ENCODE measurements at regions not wholly inside any gene's neighbourhood (a gene's known extent, or its start where the extent isn't known, plus 50 kb on each side); places are given as distances from the start of the nearest gene placed in this dataset.

- intact Hi-C loops (cut with DNase I; ENCODE audit: low total_unique reads) = no loop called here
- no peak overlapping the region for H3K27ac ChIP-seq
- WGBS, 5 donors = 70 to 78% (median 75%) methylated on average over 2 of the region's 2 CpGs
- no peak overlapping the region for H3K4me3 ChIP-seq
- no peak for DNase-seq
- no peaks in the 10 kb centered on the region for H3K9me3 ChIP-seq
- no peaks in the 10 kb centered on the region for H3K36me3 ChIP-seq
- H3K4me1 ChIP-seq = peaks cover 0 to 9% (median 0%) of the 10 kb centered on the region in 6 donors
- TF ChIP-seq POLR2AphosphoS5 (IDR thresholded peaks at IDR 0.05) (no peak), CTCF (IDR thresholded peaks at IDR 0.05 in 8 of 11, conservative IDR thresholded peaks at IDR 0.05 in 3 of 11) (no peak), POLR2A (IDR thresholded peaks at IDR 0.05) (no peak)
- peaks cover 0 to 21% (median 0%) of the 10 kb centered on the region in 7 donors for H3K27me3 ChIP-seq (replicated peaks in 1 of 7)
These were observed 185.0 kb downstream of the ADAMTS15 start for GRCh38 chr11:130633466-130633865.

GRCh38 chr11:130634186-130634585, 185.7 kb downstream of the ADAMTS15 start:
- Histone ChIP-seq H3K9me3 (no peaks in the 10 kb centered on the region), H3K4me3 (no peak overlapping the region), H3K27ac (no peak overlapping the region), H3K4me1 (peaks cover 0 to 9% (median 0%) of the 10 kb centered on the region in 6 donors), H3K36me3 (no peaks in the 10 kb centered on the region), H3K27me3 (replicated peaks in 1 of 7) (peaks cover 0 to 21% (median 0%) of the 10 kb centered on the region in 7 donors)
- no peak for DNase-seq
- WGBS, 5 donors = 82 to 90% (median 83%) methylated on average over 4 of the region's 4 CpGs
- intact Hi-C loops (cut with DNase I; ENCODE audit: low total_unique reads) = no loop called here
- TF ChIP-seq POLR2AphosphoS5 (IDR thresholded peaks at IDR 0.05) = no peak
- no peak for TF ChIP-seq POLR2A (IDR thresholded peaks at IDR 0.05)
- no peak for TF ChIP-seq CTCF (IDR thresholded peaks at IDR 0.05 in 8 of 11, conservative IDR thresholded peaks at IDR 0.05 in 3 of 11)

GRCh38 chr11:130634961-130635473, 186.6 kb downstream of the ADAMTS15 start:
- TF ChIP-seq POLR2A (IDR thresholded peaks at IDR 0.05) = no peak
- TF ChIP-seq POLR2AphosphoS5 (IDR thresholded peaks at IDR 0.05) = no peak
- TF ChIP-seq CTCF (IDR thresholded peaks at IDR 0.05 in 8 of 11, conservative IDR thresholded peaks at IDR 0.05 in 3 of 11) = no peak
- Histone ChIP-seq H3K27me3 (replicated peaks in 1 of 7) (peaks cover 0 to 21% (median 0%) of the 10 kb centered on the region in 7 donors), H3K27ac (no peak overlapping the region), H3K9me3 (no peaks in the 10 kb centered on the region), H3K4me3 (no peak overlapping the region), H3K36me3 (no peaks in the 10 kb centered on the region), H3K4me1 (peaks cover 0 to 9% (median 0%) of the 10 kb centered on the region in 6 donors)
- intact Hi-C loops (cut with DNase I; ENCODE audit: low total_unique reads) = no loop called here
- WGBS, 5 donors = 56 to 63% (median 57%) methylated on average over 11 of the region's 11 CpGs
- DNase-seq = no peak

- intact Hi-C loops (cut with DNase I; ENCODE audit: low total_unique reads) = no loop called here
- Histone ChIP-seq H3K27me3 (replicated peaks in 1 of 7) (peaks cover 0 to 21% (median 0%) of the 10 kb centered on the region in 7 donors), H3K36me3 (no peaks in the 10 kb centered on the region), H3K9me3 (no peaks in the 10 kb centered on the region), H3K4me1 (peaks cover 0 to 9% (median 0%) of the 10 kb centered on the region in 6 donors), H3K27ac (no peak overlapping the region), H3K4me3 (no peak overlapping the region)
- TF ChIP-seq POLR2AphosphoS5 (IDR thresholded peaks at IDR 0.05) (no peak), POLR2A (IDR thresholded peaks at IDR 0.05) (no peak), CTCF (IDR thresholded peaks at IDR 0.05 in 8 of 11, conservative IDR thresholded peaks at IDR 0.05 in 3 of 11) (no peak)
- no peak for DNase-seq
- 84 to 91% (median 87%) methylated on average over 5 of the region's 5 CpGs for WGBS, 5 donors
These were observed 187.6 kb downstream of the ADAMTS15 start for GRCh38 chr11:130635937-130636630.

Data from spleen (tissue), 11 donors.